GM21786 (cell line): ENCODE measurements at regions not wholly inside any gene's neighbourhood (a gene's known extent, or its start where the extent isn't known, plus 50 kb on each side); places are given as distances from the start of the nearest gene placed in this dataset.
"Not testable (repeated sequence)": the region's sequence is repeated elsewhere in the genome, so short reads cannot be mapped to it uniquely, and the experiment has no call there.

Source experiments
- ATAC-seq: cut with Tn5 transposase; IDR thresholded peaks from one replicate; pipeline ENCODE4 v1.9.1; 2021; ENCODE audit not compliant: unreplicated experiment

- ATAC-seq, result no peak
These were observed 292.5 kb upstream of the NRP1 start for GRCh38 chr10:33626798-33627466.

GRCh38 chr10:33623669-33624068, 289.2 kb upstream of the NRP1 start:
- ATAC-seq, result no peak

- no peak for ATAC-seq
These were observed 286.6 kb upstream of the NRP1 start for GRCh38 chr10:33621101-33621500.

GRCh38 chr10:33618196-33618595, 283.7 kb upstream of the NRP1 start:
- no peak for ATAC-seq

GRCh38 chr10:33617381-33618080, 283.1 kb upstream of the NRP1 start:
- no peak for ATAC-seq

GRCh38 chr10:33616956-33617355, 282.5 kb upstream of the NRP1 start:
- no peak for ATAC-seq

- ATAC-seq, result no peak
These were observed 278.1 kb upstream of the NRP1 start for GRCh38 chr10:33612551-33612950.

- ATAC-seq, result no peak
These were observed 277.6 kb upstream of the NRP1 start for GRCh38 chr10:33612116-33612515.

- no peak for ATAC-seq
These were observed 277.0 kb upstream of the NRP1 start for GRCh38 chr10:33611423-33611822.

- no peak for ATAC-seq
These were observed 275.1 kb upstream of the NRP1 start for GRCh38 chr10:33609546-33609945.

GRCh38 chr10:33602278-33602677, 267.8 kb upstream of the NRP1 start:
- ATAC-seq, result no peak

GRCh38 chr10:33600381-33600780, 265.9 kb upstream of the NRP1 start:
- ATAC-seq, result no peak

GRCh38 chr10:33596422-33596821, 262.0 kb upstream of the NRP1 start:
- no peak for ATAC-seq

GRCh38 chr10:33594475-33594874, 260.0 kb upstream of the NRP1 start:
- ATAC-seq, result no peak

GRCh38 chr10:33588974-33589600, 254.6 kb upstream of the NRP1 start:
- no peak for ATAC-seq

- not testable (repeated sequence) for ATAC-seq
These were observed 250.1 kb upstream of the NRP1 start for GRCh38 chr10:33584596-33584995.

GRCh38 chr10:33579996-33580395, 245.5 kb upstream of the NRP1 start:
- no peak for ATAC-seq

GRCh38 chr10:33573606-33574005, 239.1 kb upstream of the NRP1 start:
- ATAC-seq, result no peak

- no peak for ATAC-seq
These were observed 237.1 kb upstream of the NRP1 start for GRCh38 chr10:33571616-33572015.

GRCh38 chr10:33570495-33570894, 236.0 kb upstream of the NRP1 start:
- no peak for ATAC-seq

GRCh38 chr10:33569702-33570101, 235.2 kb upstream of the NRP1 start:
- no peak for ATAC-seq

- no peak for ATAC-seq
These were observed 232.0 kb upstream of the NRP1 start for GRCh38 chr10:33566426-33566825.
